ENCODE measurements at regions not wholly inside any gene's neighbourhood (a gene's known extent, or its start where the extent isn't known, plus 50 kb on each side); places are given as distances from the start of the nearest gene placed in this dataset.

DNA sequence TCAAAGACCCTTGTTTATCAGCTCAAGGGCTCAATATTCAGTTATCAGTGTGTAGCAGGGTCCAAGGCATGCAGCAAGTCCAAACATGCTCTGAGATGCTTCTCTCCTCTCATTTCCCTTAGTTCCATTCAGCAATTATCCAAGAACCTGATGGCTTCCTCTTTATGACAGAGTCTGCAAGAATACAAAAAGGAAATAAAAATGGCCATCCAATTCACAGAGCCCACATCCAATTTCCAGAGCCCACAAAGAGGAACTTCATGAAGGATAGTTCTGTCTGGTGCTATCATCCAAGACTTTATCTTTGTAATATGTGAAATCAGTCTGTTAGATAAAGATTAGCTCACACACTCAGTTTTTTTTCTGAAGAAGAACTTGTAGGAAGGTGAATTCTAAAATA, 217.2 kb downstream of the LACC1 start:
- intact Hi-C loops (cut with DNase I; ENCODE audit: low total_unique reads), result no loop called here
- Histone ChIP-seq H3K27me3 (no peaks in the 10 kb centered on the region), H3K27ac (no peak overlapping the region), H3K36me3 (no peaks in the 10 kb centered on the region), H3K4me1 (no peaks in the 10 kb centered on the region), H3K9me3 (no peaks in the 10 kb centered on the region), H3K4me3 (no peak overlapping the region)
- no peak for DNase-seq
- TF ChIP-seq CTCF (IDR thresholded peaks at IDR 0.05), result no peak

- Histone ChIP-seq H3K9me3 (no peaks in the 10 kb centered on the region), H3K27ac (no peak overlapping the region), H3K27me3 (no peaks in the 10 kb centered on the region), H3K36me3 (no peaks in the 10 kb centered on the region), H3K4me3 (no peak overlapping the region), H3K4me1 (no peaks in the 10 kb centered on the region)
- DNase-seq, result no peak
- TF ChIP-seq CTCF (IDR thresholded peaks at IDR 0.05), result no peak
- intact Hi-C loops (cut with DNase I; ENCODE audit: low total_unique reads), result no loop called here
Observed at GRCh38 chr13:44098559-44098958, 218.9 kb downstream of the LACC1 start.

GRCh38 chr13:44101347-44102083, 221.8 kb downstream of the LACC1 start:
- no peaks in the 10 kb centered on the region for H3K9me3 ChIP-seq
- H3K27ac ChIP-seq, result no peak overlapping the region
- peaks cover 0 to 20% (median 11%) of the 10 kb centered on the region in 4 donors for H3K4me1 ChIP-seq
- H3K4me3 ChIP-seq, result no peak overlapping the region
- DNase-seq, result no peak
- no peak for TF ChIP-seq CTCF (IDR thresholded peaks at IDR 0.05)
- no peaks in the 10 kb centered on the region for H3K36me3 ChIP-seq
- intact Hi-C loops (cut with DNase I; ENCODE audit: low total_unique reads), result no loop called here
- H3K27me3 ChIP-seq, result no peaks in the 10 kb centered on the region

GRCh38 chr13:44103429-44104196, 223.9 kb downstream of the LACC1 start:
- no peak for TF ChIP-seq CTCF (IDR thresholded peaks at IDR 0.05)
- H3K36me3 ChIP-seq, result no peaks in the 10 kb centered on the region
- H3K9me3 ChIP-seq, result no peaks in the 10 kb centered on the region
- intact Hi-C loops (cut with DNase I; ENCODE audit: low total_unique reads), result no loop called here
- DNase-seq, result no peak
- H3K27ac ChIP-seq, result no peak overlapping the region
- H3K4me3 ChIP-seq, result no peak overlapping the region
- H3K27me3 ChIP-seq, result no peaks in the 10 kb centered on the region
- peaks cover 0 to 41% (median 28%) of the 10 kb centered on the region in 4 donors for H3K4me1 ChIP-seq

DNA sequence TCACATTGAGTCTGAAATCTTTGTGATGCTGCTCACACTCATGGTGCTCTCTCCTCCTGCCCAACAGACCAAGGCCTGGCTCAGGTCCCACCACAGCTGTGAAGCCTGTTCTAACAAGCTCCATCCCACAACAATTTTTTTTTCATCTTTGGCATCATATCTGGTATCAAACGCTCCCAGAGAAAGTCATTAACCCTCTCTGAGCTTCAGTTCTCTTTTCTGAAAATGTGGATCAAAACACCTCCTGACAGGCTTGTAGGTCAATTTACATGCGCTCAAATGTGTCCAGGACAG, 224.4 kb downstream of the LACC1 start:
- no peak for TF ChIP-seq CTCF (IDR thresholded peaks at IDR 0.05)
- Histone ChIP-seq H3K27me3 (no peaks in the 10 kb centered on the region), H3K36me3 (no peaks in the 10 kb centered on the region), H3K4me3 (no peak overlapping the region), H3K4me1 (peaks cover 0 to 45% (median 31%) of the 10 kb centered on the region in 4 donors), H3K9me3 (no peaks in the 10 kb centered on the region), H3K27ac (no peak overlapping the region)
- DNase-seq, result no peak
- intact Hi-C loops (cut with DNase I; ENCODE audit: low total_unique reads), result no loop called here

Data from tibial artery (tissue), 4 donors.